ENCODE measurements at regions not wholly inside any gene's neighbourhood (a gene's known extent, or its start where the extent isn't known, plus 50 kb on each side); places are given as distances from the start of the nearest gene placed in this dataset.

- TF ChIP-seq CTCF (IDR thresholded peaks at IDR 0.05): no peak
- Mint-ChIP-seq H3K4me3 (no peak overlapping the region), H3K36me3 (no peaks in the 10 kb centered on the region), H3K27ac (no peak overlapping the region), H3K9me3 (peaks cover 6 to 12% of the 10 kb centered on the region in 2 donors), H3K4me1 (no peaks in the 10 kb centered on the region), H3K27me3 (ENCODE audit: low read depth in 2 of 2) (peaks cover 0 to 2% of the 10 kb centered on the region in 2 donors)
- H3K27ac ChIP-seq (ENCODE audit: low read length): no peak overlapping the region
- no peaks in the 10 kb centered on the region for H3K4me1 ChIP-seq (ENCODE audit: control insufficient read depth, insufficient read depth, low read length)
- no peaks in the 10 kb centered on the region for H3K36me3 ChIP-seq (ENCODE audit: control insufficient read depth, insufficient read depth, low read length)
- DNase-seq: no peak
- H3K27me3 ChIP-seq (ENCODE audit: control insufficient read depth, insufficient read depth, low read length): no peaks in the 10 kb centered on the region
- peaks cover 4% of the 10 kb centered on the region for H3K9me3 ChIP-seq (ENCODE audit: control insufficient read depth, insufficient read depth, low read length)
- ATAC-seq: no peak
- intact Hi-C loops (cut with micrococcal nuclease): no loop called here
- H3K4me3 ChIP-seq (ENCODE audit: low read length): no peak overlapping the region
- 90% methylated on average over 1 of the region's 1 CpG for WGBS (ENCODE audit: insufficient coverage)
Measured at GRCh38 chr3:22894865-22895264, 308.3 kb upstream of the UBE2E2 start.

- ATAC-seq (no peak), DNase-seq (no peak)
- no peaks in the 10 kb centered on the region for H3K27me3 ChIP-seq (ENCODE audit: control insufficient read depth, insufficient read depth, low read length)
- Mint-ChIP-seq H3K27me3 (ENCODE audit: low read depth in 2 of 2) (peaks cover 0 to 2% of the 10 kb centered on the region in 2 donors), H3K36me3 (no peaks in the 10 kb centered on the region), H3K4me1 (no peaks in the 10 kb centered on the region), H3K9me3 (peaks cover 11 to 18% of the 10 kb centered on the region in 2 donors), H3K4me3 (no peak overlapping the region), H3K27ac (no peak overlapping the region)
- no peaks in the 10 kb centered on the region for H3K4me1 ChIP-seq (ENCODE audit: control insufficient read depth, insufficient read depth, low read length)
- 88% methylated on average over 3 of the region's 3 CpGs for WGBS (ENCODE audit: insufficient coverage)
- H3K36me3 ChIP-seq (ENCODE audit: control insufficient read depth, insufficient read depth, low read length): no peaks in the 10 kb centered on the region
- intact Hi-C loops (cut with micrococcal nuclease): no loop called here
- no peak overlapping the region for H3K4me3 ChIP-seq (ENCODE audit: low read length)
- H3K9me3 ChIP-seq (ENCODE audit: control insufficient read depth, insufficient read depth, low read length): peaks cover 4% of the 10 kb centered on the region
- no peak for TF ChIP-seq CTCF (IDR thresholded peaks at IDR 0.05)
- no peak overlapping the region for H3K27ac ChIP-seq (ENCODE audit: low read length)
Measured at GRCh38 chr3:22895671-22896070, 307.5 kb upstream of the UBE2E2 start.

GRCh38 chr3:22898558-22898957 is 304.6 kb upstream of the UBE2E2 start:
- Mint-ChIP-seq H3K9me3 (peaks cover 11 to 14% of the 10 kb centered on the region in 2 donors), H3K4me3 (no peak overlapping the region), H3K27me3 (ENCODE audit: low read depth in 2 of 2) (no peaks in the 10 kb centered on the region), H3K36me3 (no peaks in the 10 kb centered on the region), H3K27ac (no peak overlapping the region), H3K4me1 (no peaks in the 10 kb centered on the region)
- no peaks in the 10 kb centered on the region for H3K27me3 ChIP-seq (ENCODE audit: control insufficient read depth, insufficient read depth, low read length)
- DNase-seq: no peak
- no peak for TF ChIP-seq CTCF (IDR thresholded peaks at IDR 0.05)
- no peaks in the 10 kb centered on the region for H3K4me1 ChIP-seq (ENCODE audit: control insufficient read depth, insufficient read depth, low read length)
- WGBS (ENCODE audit: insufficient coverage): 96% methylated on average over 1 of the region's 1 CpG
- no peaks in the 10 kb centered on the region for H3K36me3 ChIP-seq (ENCODE audit: control insufficient read depth, insufficient read depth, low read length)
- H3K4me3 ChIP-seq (ENCODE audit: low read length): no peak overlapping the region
- peaks cover 7% of the 10 kb centered on the region for H3K9me3 ChIP-seq (ENCODE audit: control insufficient read depth, insufficient read depth, low read length)
- ATAC-seq: no peak
- intact Hi-C loops (cut with micrococcal nuclease): no loop called here
- H3K27ac ChIP-seq (ENCODE audit: low read length): no peak overlapping the region

GRCh38 chr3:22899441-22899840 is 303.7 kb upstream of the UBE2E2 start:
- H3K4me1 Mint-ChIP-seq: no peaks in the 10 kb centered on the region
- Histone ChIP-seq H3K27me3 (ENCODE audit: control insufficient read depth, insufficient read depth, low read length) (no peaks in the 10 kb centered on the region), H3K4me3 (ENCODE audit: low read length) (no peak overlapping the region), H3K27ac (ENCODE audit: low read length) (no peak overlapping the region), H3K9me3 (ENCODE audit: control insufficient read depth, insufficient read depth, low read length) (peaks cover 7% of the 10 kb centered on the region), H3K36me3 (ENCODE audit: control insufficient read depth, insufficient read depth, low read length) (no peaks in the 10 kb centered on the region), H3K4me1 (ENCODE audit: control insufficient read depth, insufficient read depth, low read length) (no peaks in the 10 kb centered on the region)
- no peak overlapping the region for H3K27ac Mint-ChIP-seq
- 82% methylated on average over 4 of the region's 4 CpGs for WGBS (ENCODE audit: insufficient coverage)
- no peak for DNase-seq
- no peaks in the 10 kb centered on the region for H3K27me3 Mint-ChIP-seq (ENCODE audit: low read depth in 2 of 2)
- no peaks in the 10 kb centered on the region for H3K36me3 Mint-ChIP-seq
- TF ChIP-seq CTCF (IDR thresholded peaks at IDR 0.05): no peak
- peaks cover 12 to 14% of the 10 kb centered on the region in 2 donors for H3K9me3 Mint-ChIP-seq
- H3K4me3 Mint-ChIP-seq: no peak overlapping the region
- intact Hi-C loops (cut with micrococcal nuclease): no loop called here
- ATAC-seq: no peak
